Endothelial cell of umbilical vein (primary cell): ENCODE measurements at regions not wholly inside any gene's neighbourhood (a gene's known extent, or its start where the extent isn't known, plus 50 kb on each side); places are given as distances from the start of the nearest gene placed in this dataset.

Experiments used
- BruUV-seq: library from RNA; stranded (reverse); fragments of 400-500 nt; replicated peaks from 2 replicates; lab custom pipeline; 2021; lab: Mats Ljungman, UMichigan
- CTCF ChIA-PET: fragments of 300-600, 350-600 bp; sonication (Branson Sonifier 250); formaldehyde crosslinking; loops from one replicate; lab custom pipeline; 2021; ENCODE audit warnings: antibody characterized with exemption, inconsistent platforms; lab: Charles Lee
- POLR2A ChIA-PET: fragments of 300-600, 350-600 bp; sonication (Branson Sonifier 250); formaldehyde crosslinking; loops from one replicate; lab custom pipeline; 2021; ENCODE audit warnings: antibody characterized with exemption, inconsistent platforms; lab: Charles Lee
- DNase-seq: peaks from one replicate; pipeline ENCODE4 v3.0.0-alpha.2; 2011; ENCODE audit warnings: low read depth, low spot score
- FAIRE-seq: peaks from 2 replicates; lab custom pipeline; 2011; peaks lifted over from hg19 to GRCh38; lab: Jason Lieb, UNC
- H2AFZ ChIP-seq: 2 replicates; pipeline ENCODE4 v1.6.0; 2012; ENCODE audit warnings: low read depth, low read length, control low read depth, inconsistent platforms
- H3K27ac ChIP-seq: 2 replicates; pipeline ENCODE4 v1.5.1; 2011; ENCODE audit warnings: low read depth, mild to moderate bottlenecking, control low read depth, low read length, moderate library complexity; ENCODE audit not compliant: insufficient read depth
- H3K27me3 ChIP-seq, 2 experiments: 2 replicates each; pipeline versions ENCODE4 v1.6.0 to v1.6.1; 2011; ENCODE audit warnings: low read length in 2 of 2, mixed read lengths in 1 of 2; ENCODE audit not compliant: control insufficient read depth in 2 of 2, insufficient read depth in 2 of 2
- H3K36me3 ChIP-seq, 2 experiments: 2 replicates in 1 of 2; 3 replicates in 1 of 2; pipeline ENCODE4 v1.5.1; 2011; ENCODE audit warnings: low read length in 2 of 2, mild to moderate bottlenecking in 1 of 2, moderate library complexity in 1 of 2; ENCODE audit not compliant: control insufficient read depth in 2 of 2, insufficient read depth in 2 of 2; ENCODE audit errors: extremely low read depth in 1 of 2
- H3K4me1 ChIP-seq: 3 replicates; pipeline ENCODE4 v1.5.1; 2011; ENCODE audit warnings: mild to moderate bottlenecking, low read length; ENCODE audit not compliant: control insufficient read depth, insufficient read depth; ENCODE audit errors: extremely low read depth
- H3K4me2 ChIP-seq: 2 replicates; pipeline ENCODE4 v1.6.1; 2011; ENCODE audit warnings: low read length, control low read depth, mixed read lengths; ENCODE audit not compliant: insufficient read depth
- H3K4me3 ChIP-seq, 3 experiments: fragments of 200-600 bp in 1 of 3; sonication (generic), shearing (Covaris generic) in 1 of 3; replicated peaks in 1 of 3; 2 replicates each; pipeline ENCODE4 v1.5.1; 2011 to 2016; ENCODE audit warnings: control low read depth in 3 of 3, low read length in 3 of 3, mild to moderate bottlenecking in 2 of 3, inconsistent platforms in 1 of 3, low read depth in 1 of 3, moderate library complexity in 1 of 3; ENCODE audit not compliant: insufficient read depth in 1 of 3
- H3K79me2 ChIP-seq: 2 replicates; pipeline ENCODE4 v1.6.0; 2012; ENCODE audit warnings: low read length, inconsistent platforms; ENCODE audit not compliant: control insufficient read depth, insufficient read depth
- H3K9ac ChIP-seq: replicated peaks from 2 replicates; pipeline ENCODE3; 2011; ENCODE audit warnings: low read length, control low read depth; ENCODE audit not compliant: insufficient read depth; ENCODE audit errors: extremely low read depth
- H3K9me1 ChIP-seq: replicated peaks from 3 replicates; pipeline ENCODE4 v1.6.0; 2011; ENCODE audit warnings: mild to moderate bottlenecking, low read length; ENCODE audit not compliant: control insufficient read depth, insufficient read depth; ENCODE audit errors: extremely low read depth
- H3K9me3 ChIP-seq: replicated peaks from 2 replicates; pipeline ENCODE4 v1.5.1; 2012; ENCODE audit warnings: low read length, inconsistent platforms; ENCODE audit not compliant: control insufficient read depth, insufficient read depth
- H4K20me1 ChIP-seq: replicated peaks from 2 replicates; pipeline ENCODE3; 2011; ENCODE audit warnings: mild to moderate bottlenecking, low read length; ENCODE audit not compliant: control insufficient read depth, insufficient read depth; ENCODE audit errors: extremely low read depth
- CTCF ChIP-seq, 2 donors: IDR thresholded peaks; 1 replicate in 1 of 2; 2 replicates in 1 of 2; pipeline ENCODE4 v1.5.1; 2011; ENCODE audit warnings: low read length in 2 of 2, mild to moderate bottlenecking in 2 of 2, moderate library complexity in 2 of 2, control low read depth in 1 of 2, inconsistent platforms in 1 of 2, low read depth in 1 of 2; ENCODE audit not compliant: insufficient read depth in 1 of 2; ENCODE audit errors: extremely low read depth in 1 of 2
- EZH2 ChIP-seq: IDR thresholded peaks from 2 replicates; pipeline ENCODE4 v1.6.1; 2012; ENCODE audit warnings: borderline replicate concordance, low read depth, mild to moderate bottlenecking, moderate library complexity, low read length, inconsistent platforms; ENCODE audit not compliant: severe bottlenecking
- FOS ChIP-seq: IDR thresholded peaks from 2 replicates; pipeline ENCODE4 v1.6.1; 2011; ENCODE audit warnings: mild to moderate bottlenecking, low read length, moderate library complexity, borderline replicate concordance; ENCODE audit not compliant: insufficient read depth
- GATA2 ChIP-seq: IDR thresholded peaks from 2 replicates; pipeline ENCODE4 v1.7.0; 2011; ENCODE audit warnings: low read depth, mild to moderate bottlenecking, moderate library complexity, mixed read lengths, low read length; ENCODE audit not compliant: insufficient read length, insufficient read depth
- JUN ChIP-seq: IDR thresholded peaks from 2 replicates; pipeline ENCODE4 v1.6.1; 2011; ENCODE audit warnings: borderline replicate concordance, low read depth; ENCODE audit not compliant: insufficient read length, insufficient read depth
- MAX ChIP-seq: IDR thresholded peaks from 2 replicates; pipeline ENCODE4 v1.6.1; 2011; ENCODE audit not compliant: insufficient read depth, insufficient read length
- MYC ChIP-seq: IDR thresholded peaks from one replicate; pipeline ENCODE4 v1.6.1; 2011; ENCODE audit warnings: mild to moderate bottlenecking, low read depth, low read length
- POLR2A ChIP-seq: IDR thresholded peaks from 2 replicates; pipeline ENCODE4 v1.6.1; 2012; ENCODE audit warnings: low read depth, mild to moderate bottlenecking, control low read depth, low read length
- POLR2AphosphoS5 ChIP-seq: IDR thresholded peaks from 2 replicates; pipeline ENCODE4 v1.6.1; 2012; ENCODE audit warnings: low read depth, mild to moderate bottlenecking, control low read depth, low read length, moderate library complexity; ENCODE audit not compliant: insufficient read depth
- dilution Hi-C: fragments of 300-500 bp; cut with MboI; formaldehyde crosslinking; loops from one replicate; pipeline ENCODE4 v1.15.0; 2019; ENCODE audit warnings: low sequenced_read_pairs; ENCODE audit not compliant: extremely low pct_ligation_motif_present
- intact Hi-C: fragments of 100-400 bp; cut with micrococcal nuclease; formaldehyde crosslinking; loops from one replicate; pipeline ENCODE4 v1.10.0; 2022

DNA sequence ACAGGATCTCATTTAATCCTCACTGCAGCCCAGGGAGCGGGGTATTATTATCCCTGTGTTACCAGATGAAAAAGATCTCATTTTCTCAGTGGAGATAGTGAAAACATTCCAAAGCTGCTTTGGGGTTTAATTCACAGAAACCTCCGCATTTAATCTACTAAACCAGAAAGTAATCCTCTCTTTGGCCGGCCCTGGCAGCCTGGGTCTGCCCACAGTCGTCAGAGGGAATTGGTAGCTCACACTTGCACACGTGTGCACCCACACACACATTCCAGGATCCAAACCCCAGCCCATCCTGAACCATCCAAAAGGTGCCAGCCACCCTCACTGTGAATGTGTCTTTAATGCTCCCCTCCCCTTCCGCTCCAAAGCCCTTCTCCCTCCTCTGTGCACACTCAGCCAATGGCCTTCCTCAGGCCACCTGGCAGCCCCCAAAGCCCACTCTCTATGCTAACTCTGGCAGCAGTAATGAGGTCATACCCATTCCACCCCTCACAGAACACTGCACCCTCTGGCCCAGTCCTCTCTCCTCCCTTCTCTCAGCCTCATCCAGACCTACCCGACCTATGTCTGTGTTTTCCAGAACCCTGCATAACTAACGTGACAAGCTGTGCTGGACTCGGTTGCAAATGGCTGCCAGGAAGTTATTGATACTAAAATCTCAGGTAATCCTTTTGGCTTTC is 466.2 kb downstream of the SOX6 start:
- Histone ChIP-seq H3K27ac (no peak overlapping the region), H3K9me1 (no peaks in the 10 kb centered on the region), H3K79me2 (no peaks in the 10 kb centered on the region), H2AFZ (no peak overlapping the region), H3K4me3 (no peak overlapping the region), H3K4me1 (no peaks in the 10 kb centered on the region), H3K9ac (no peak overlapping the region), H3K4me2 (no peak overlapping the region), H3K27me3 (no peaks in the 10 kb centered on the region), H4K20me1 (no peaks in the 10 kb centered on the region), H3K36me3 (no peaks in the 10 kb centered on the region), H3K9me3 (no peaks in the 10 kb centered on the region)
- intact Hi-C loops (no loop called here), dilution Hi-C loops (no loop called here)
- ChIA-PET POLR2A (no interaction called here), CTCF (no interaction called here)
- FAIRE-seq (no peak), DNase-seq (no peak)
- no peak for TF ChIP-seq GATA2
- TF ChIP-seq MAX, result no peak
- no peak for TF ChIP-seq JUN
- TF ChIP-seq FOS, result no peak
- no peak for TF ChIP-seq MYC
- no peak for TF ChIP-seq CTCF (IDR thresholded peaks at IDR 0.05; ENCODE audit: extremely low read depth in 1 of 2, insufficient read depth in 1 of 2, low read depth in 1 of 2, low read length in 2 of 2)
- no peak for TF ChIP-seq POLR2A
- TF ChIP-seq POLR2AphosphoS5, result no peak
- no peak for TF ChIP-seq EZH2
- no TSS peak for BruUV-seq
